ENCODE measurements at regions not wholly inside any gene's neighbourhood (a gene's known extent, or its start where the extent isn't known, plus 50 kb on each side); places are given as distances from the start of the nearest gene placed in this dataset.

- TF ChIP-seq USF1 (IDR thresholded peaks at IDR 0.05): no peak
- no peak for TF ChIP-seq EP300 (IDR thresholded peaks at IDR 0.05; ENCODE audit: borderline replicate concordance)
- no peak for TF ChIP-seq RAD21 (IDR thresholded peaks at IDR 0.05; ENCODE audit: low read depth)
Measured at GRCh38 chr1:4273243-4273642, 373.2 kb upstream of the C1orf174 start.

GRCh38 chr1:4273747-4274146 lies 373.7 kb upstream of the C1orf174 start:
- TF ChIP-seq USF1 (IDR thresholded peaks at IDR 0.05) (no peak), FOXM1 (IDR thresholded peaks at IDR 0.05; ENCODE audit: borderline replicate concordance, low read depth) (no peak), CEBPB (IDR thresholded peaks at IDR 0.05) (no peak), TCF12 (IDR thresholded peaks at IDR 0.05; ENCODE audit: low read depth) (no peak), EGR1 (IDR thresholded peaks at IDR 0.05) (no peak), TEAD4 (IDR thresholded peaks at IDR 0.05) (no peak), YY1 (IDR thresholded peaks at IDR 0.05; ENCODE audit: low read depth) (no peak), CREB1 (IDR thresholded peaks at IDR 0.05; ENCODE audit: low read depth) (no peak), RAD21 (IDR thresholded peaks at IDR 0.05; ENCODE audit: low read depth) (no peak), EP300 (IDR thresholded peaks at IDR 0.05; ENCODE audit: borderline replicate concordance) (no peak), REST (IDR thresholded peaks at IDR 0.05; ENCODE audit: low read depth) (no peak), TAF1 (IDR thresholded peaks at IDR 0.05; ENCODE audit: low read depth) (no peak), ZBTB7A (IDR thresholded peaks at IDR 0.05; ENCODE audit: low read depth) (no peak), MAX (IDR thresholded peaks at IDR 0.05) (no peak), NFIC (IDR thresholded peaks at IDR 0.05) (no peak)

- no peak for TF ChIP-seq USF1 (IDR thresholded peaks at IDR 0.05)
- TF ChIP-seq EGR1 (IDR thresholded peaks at IDR 0.05): no peak
- no peak for TF ChIP-seq CREB1 (IDR thresholded peaks at IDR 0.05; ENCODE audit: low read depth)
- no peak for TF ChIP-seq REST (IDR thresholded peaks at IDR 0.05; ENCODE audit: low read depth)
- TF ChIP-seq NFIC (IDR thresholded peaks at IDR 0.05): no peak
- TF ChIP-seq CEBPB (IDR thresholded peaks at IDR 0.05): no peak
- TF ChIP-seq TEAD4 (IDR thresholded peaks at IDR 0.05): no peak
- TF ChIP-seq YY1 (IDR thresholded peaks at IDR 0.05; ENCODE audit: low read depth): no peak
- no peak for TF ChIP-seq FOXM1 (IDR thresholded peaks at IDR 0.05; ENCODE audit: borderline replicate concordance, low read depth)
Measured at GRCh38 chr1:4275083-4275482, 375.0 kb upstream of the C1orf174 start.

- no peak for TF ChIP-seq NFIC (IDR thresholded peaks at IDR 0.05)
- TF ChIP-seq TAF1 (IDR thresholded peaks at IDR 0.05; ENCODE audit: low read depth): no peak
- no peak for TF ChIP-seq FOXM1 (IDR thresholded peaks at IDR 0.05; ENCODE audit: borderline replicate concordance, low read depth)
- no peak for TF ChIP-seq EP300 (IDR thresholded peaks at IDR 0.05; ENCODE audit: borderline replicate concordance)
- no peak for TF ChIP-seq YY1 (IDR thresholded peaks at IDR 0.05; ENCODE audit: low read depth)
- no peak for TF ChIP-seq MAX (IDR thresholded peaks at IDR 0.05)
Measured at GRCh38 chr1:4276238-4276637, 376.2 kb upstream of the C1orf174 start.

GRCh38 chr1:4277598-4277997 lies 376.8 kb upstream of the AJAP1 start:
- TF ChIP-seq TAF1 (IDR thresholded peaks at IDR 0.05; ENCODE audit: low read depth) (no peak), CEBPB (IDR thresholded peaks at IDR 0.05) (no peak), FOXM1 (IDR thresholded peaks at IDR 0.05; ENCODE audit: borderline replicate concordance, low read depth) (no peak), TEAD4 (IDR thresholded peaks at IDR 0.05) (no peak), RAD21 (IDR thresholded peaks at IDR 0.05; ENCODE audit: low read depth) (no peak), NFIC (IDR thresholded peaks at IDR 0.05) (no peak), CREB1 (IDR thresholded peaks at IDR 0.05; ENCODE audit: low read depth) (no peak), REST (IDR thresholded peaks at IDR 0.05; ENCODE audit: low read depth) (no peak)

Data from Ishikawa (cell line).